Liver (tissue), 3 donors: ENCODE measurements at regions not wholly inside any gene's neighbourhood (a gene's known extent, or its start where the extent isn't known, plus 50 kb on each side); places are given as distances from the start of the nearest gene placed in this dataset.

Source experiments
- CTCF ChIP-seq: fragments of 150-350 bp; IDR thresholded peaks from 2 replicates; pipeline ENCODE4 v1.5.1; 2017; ENCODE audit warnings: improper control_type of control experiment, low read depth, low read length; ENCODE audit not compliant: missing input control
- EGR1 ChIP-seq, 2 donors: IDR thresholded peaks; 2 replicates each; pipeline ENCODE4 v1.6.1; 2016 to 2018; ENCODE audit warnings: antibody characterized with exemption in 2 of 2, low read depth in 2 of 2
- JUND ChIP-seq, 2 donors: IDR thresholded peaks; 2 replicates each; pipeline ENCODE4 v1.6.1; 2016; ENCODE audit warnings: antibody characterized with exemption in 2 of 2
- MAX ChIP-seq: IDR thresholded peaks from 2 replicates; pipeline ENCODE4 v1.6.1; 2016; ENCODE audit warnings: antibody characterized with exemption
- RAD21 ChIP-seq, 2 donors: IDR thresholded peaks; 2 replicates each; pipeline ENCODE4 v1.6.1; 2016; ENCODE audit warnings: antibody characterized with exemption in 2 of 2, mild to moderate bottlenecking in 2 of 2
- REST ChIP-seq: IDR thresholded peaks from 2 replicates; pipeline ENCODE4 v1.6.1; 2016; ENCODE audit warnings: antibody characterized with exemption, mild to moderate bottlenecking
- SP1 ChIP-seq: IDR thresholded peaks from 2 replicates; pipeline ENCODE4 v1.6.1; 2018; ENCODE audit warnings: antibody characterized with exemption, mild to moderate bottlenecking
- TAF1 ChIP-seq: conservative IDR thresholded peaks from 2 replicates; pipeline ENCODE4 v1.6.1; 2016; ENCODE audit warnings: antibody characterized with exemption, mild to moderate bottlenecking
- YY1 ChIP-seq: IDR thresholded peaks from 2 replicates; pipeline ENCODE4 v1.6.1; 2016; ENCODE audit warnings: antibody characterized with exemption, mild to moderate bottlenecking
- donor health status: healthy.
- donor health status: healthy.

- TF ChIP-seq CTCF (no peak), REST (no peak), RAD21 (IDR thresholded peaks at IDR 0.05) (no peak), TAF1 (no peak), SP1 (no peak), EGR1 (IDR thresholded peaks at IDR 0.05; ENCODE audit: low read depth in 2 of 2) (no peak), YY1 (no peak), MAX (no peak), JUND (IDR thresholded peaks at IDR 0.05) (no peak)
Measured at GRCh38 chr1:25080294-25081209, 150.5 kb upstream of the RUNX3 start.
